Activated T-helper 2 cell treated with anti-CD3 and anti-CD28 coated beads, Interferon-gamma antibody, Interleukin-2, Interleukin-4, amounts not matched to agents 10 μg/mL and 5 μg/mL and 100 μg/mL, durations not matched to agents 14 hours and 24 hours and 36 hours (primary cell): ENCODE measurements at regions not wholly inside any gene's neighbourhood (a gene's known extent, or its start where the extent isn't known, plus 50 kb on each side); places are given as distances from the start of the nearest gene placed in this dataset.
A peak's percentile ranks its signal among the peaks of the same experiment; 100 is the strongest.

Source experiments
- DNase-seq: peaks from one replicate; pipeline ENCODE4 v3.0.0; 2021; ENCODE audit warnings: low spot score
- H3K27ac Mint-ChIP-seq: one replicate; pipeline ENCODE4 v1.8.0; 2021; ENCODE audit warnings: mixed read lengths
- H3K27me3 Mint-ChIP-seq: one replicate; pipeline ENCODE4 v1.8.0; 2021; ENCODE audit warnings: low read depth, mixed read lengths
- H3K36me3 Mint-ChIP-seq: one replicate; pipeline ENCODE4 v1.8.0; 2021; ENCODE audit warnings: low read depth, mixed read lengths
- H3K4me1 Mint-ChIP-seq: one replicate; pipeline ENCODE4 v1.8.0; 2021; ENCODE audit warnings: low read depth, mixed read lengths
- H3K4me3 Mint-ChIP-seq: one replicate; pipeline ENCODE4 v1.8.0; 2021; ENCODE audit warnings: low read depth, mild to moderate bottlenecking, moderate library complexity, mixed read lengths
- H3K9me3 Mint-ChIP-seq: one replicate; pipeline ENCODE4 v1.8.0; 2021; ENCODE audit warnings: mixed read lengths
- intact Hi-C: fragments of 100-400 bp; cut with micrococcal nuclease; formaldehyde crosslinking; loops from one replicate; pipeline ENCODE4 v1.15.1; 2023

- no peaks in the 10 kb centered on the region for H3K9me3 Mint-ChIP-seq
- intact Hi-C loops: no loop called here
- DNase-seq: no peak
- H3K36me3 Mint-ChIP-seq: no peaks in the 10 kb centered on the region
- H3K4me1 Mint-ChIP-seq: no peaks in the 10 kb centered on the region
- H3K27me3 Mint-ChIP-seq: no peaks in the 10 kb centered on the region
- no peak overlapping the region for H3K27ac Mint-ChIP-seq
- H3K4me3 Mint-ChIP-seq: no peak overlapping the region
Measured at GRCh38 chr20:20887593-20888265, 175.3 kb upstream of the RALGAPA2 start.

GRCh38 chr20:20881808-20882207 lies 169.4 kb upstream of the RALGAPA2 start:
- H3K27me3 Mint-ChIP-seq: no peaks in the 10 kb centered on the region
- H3K4me1 Mint-ChIP-seq: no peaks in the 10 kb centered on the region
- no peaks in the 10 kb centered on the region for H3K36me3 Mint-ChIP-seq
- H3K4me3 Mint-ChIP-seq: no peak overlapping the region
- DNase-seq: no peak
- intact Hi-C loops: no loop called here
- no peaks in the 10 kb centered on the region for H3K9me3 Mint-ChIP-seq
- H3K27ac Mint-ChIP-seq: no peak overlapping the region

- peaks cover 5% of the 10 kb centered on the region for H3K27me3 Mint-ChIP-seq
- H3K27ac Mint-ChIP-seq: no peak overlapping the region
- DNase-seq: no peak
- H3K36me3 Mint-ChIP-seq: no peaks in the 10 kb centered on the region
- no peaks in the 10 kb centered on the region for H3K9me3 Mint-ChIP-seq
- intact Hi-C loops: no loop called here
- H3K4me1 Mint-ChIP-seq: no peaks in the 10 kb centered on the region
- H3K4me3 Mint-ChIP-seq: no peak overlapping the region
Measured at GRCh38 chr20:20877079-20877478, 164.6 kb upstream of the RALGAPA2 start.

GRCh38 chr20:20875716-20876115 lies 163.3 kb upstream of the RALGAPA2 start:
- intact Hi-C loops: no loop called here
- Mint-ChIP-seq H3K4me1 (no peaks in the 10 kb centered on the region), H3K27ac (no peak overlapping the region), H3K36me3 (no peaks in the 10 kb centered on the region), H3K4me3 (no peak overlapping the region), H3K27me3 (peaks cover 8% of the 10 kb centered on the region), H3K9me3 (no peaks in the 10 kb centered on the region)
- DNase-seq: no peak

- Mint-ChIP-seq H3K4me3 (no peak overlapping the region), H3K9me3 (no peaks in the 10 kb centered on the region), H3K27ac (no peak overlapping the region), H3K4me1 (no peaks in the 10 kb centered on the region), H3K27me3 (peaks cover 8% of the 10 kb centered on the region), H3K36me3 (no peaks in the 10 kb centered on the region)
- intact Hi-C loops: no loop called here
- no peak for DNase-seq
Measured at GRCh38 chr20:20872428-20872827, 160.0 kb upstream of the RALGAPA2 start.

- intact Hi-C loops: loop anchor here (10.0 kb wide), 1 partner anchor 226 kb away; no protein-coding TSS in a partner anchor
- H3K4me1 Mint-ChIP-seq: no peaks in the 10 kb centered on the region
- H3K9me3 Mint-ChIP-seq: no peaks in the 10 kb centered on the region
- no peaks in the 10 kb centered on the region for H3K36me3 Mint-ChIP-seq
- DNase-seq: no peak
- peaks cover 8% of the 10 kb centered on the region for H3K27me3 Mint-ChIP-seq
- H3K27ac Mint-ChIP-seq: no peak overlapping the region
- no peak overlapping the region for H3K4me3 Mint-ChIP-seq
Measured at GRCh38 chr20:20869161-20869775, 156.8 kb upstream of the RALGAPA2 start.

- Mint-ChIP-seq H3K27me3 (no peaks in the 10 kb centered on the region), H3K9me3 (no peaks in the 10 kb centered on the region), H3K27ac (no peak overlapping the region), H3K4me3 (no peak overlapping the region), H3K36me3 (no peaks in the 10 kb centered on the region), H3K4me1 (no peaks in the 10 kb centered on the region)
- DNase-seq: no peak
- intact Hi-C loops: loop anchor here (10.0 kb wide), 1 partner anchor 230 kb away; no protein-coding TSS in a partner anchor
Measured at GRCh38 chr20:20864351-20865096, 152.1 kb upstream of the RALGAPA2 start.

GRCh38 chr20:20860078-20860806 lies 147.8 kb upstream of the RALGAPA2 start:
- H3K4me1 Mint-ChIP-seq: no peaks in the 10 kb centered on the region
- H3K4me3 Mint-ChIP-seq: no peak overlapping the region
- intact Hi-C loops: loop anchor here (1.0 to 10.0 kb wide), 2 partner anchors 235 to 645 kb away; no protein-coding TSS in a partner anchor
- H3K27me3 Mint-ChIP-seq: peaks cover 7% of the 10 kb centered on the region
- no peak overlapping the region for H3K27ac Mint-ChIP-seq
- no peaks in the 10 kb centered on the region for H3K9me3 Mint-ChIP-seq
- no peaks in the 10 kb centered on the region for H3K36me3 Mint-ChIP-seq
- DNase-seq: peak; percentile 61

- Mint-ChIP-seq H3K4me3 (no peak overlapping the region), H3K9me3 (no peaks in the 10 kb centered on the region), H3K4me1 (no peaks in the 10 kb centered on the region), H3K36me3 (no peaks in the 10 kb centered on the region), H3K27ac (no peak overlapping the region), H3K27me3 (peaks cover 7% of the 10 kb centered on the region)
- no peak for DNase-seq
- intact Hi-C loops: no loop called here
Measured at GRCh38 chr20:20859510-20859909, 147.1 kb upstream of the RALGAPA2 start.

- no peaks in the 10 kb centered on the region for H3K4me1 Mint-ChIP-seq
Measured at GRCh38 chr20:20856956-20857355, 144.5 kb upstream of the RALGAPA2 start.

GRCh38 chr20:20856306-20856705 lies 143.9 kb upstream of the RALGAPA2 start:
- no peaks in the 10 kb centered on the region for H3K4me1 Mint-ChIP-seq
- peaks cover 12% of the 10 kb centered on the region for H3K27me3 Mint-ChIP-seq
- intact Hi-C loops: no loop called here

More at GRCh38 chr20:20856956-20857355, 144.5 kb upstream of the RALGAPA2 start:
- H3K27ac Mint-ChIP-seq: no peak overlapping the region
- peaks cover 12% of the 10 kb centered on the region for H3K27me3 Mint-ChIP-seq
- intact Hi-C loops: no loop called here
- H3K9me3 Mint-ChIP-seq: no peaks in the 10 kb centered on the region
- H3K4me3 Mint-ChIP-seq: no peak overlapping the region
- no peak for DNase-seq
- H3K36me3 Mint-ChIP-seq: no peaks in the 10 kb centered on the region

GRCh38 chr20:20851385-20851784 lies 138.9 kb upstream of the RALGAPA2 start:
- no peaks in the 10 kb centered on the region for H3K36me3 Mint-ChIP-seq
- no peaks in the 10 kb centered on the region for H3K4me1 Mint-ChIP-seq
- H3K27ac Mint-ChIP-seq: no peak overlapping the region
- no peak for DNase-seq
- H3K27me3 Mint-ChIP-seq: peaks cover 6% of the 10 kb centered on the region
- H3K4me3 Mint-ChIP-seq: no peak overlapping the region
- no peaks in the 10 kb centered on the region for H3K9me3 Mint-ChIP-seq
- intact Hi-C loops: no loop called here

More at GRCh38 chr20:20856306-20856705, 143.9 kb upstream of the RALGAPA2 start:
- H3K27ac Mint-ChIP-seq: no peak overlapping the region
- no peak overlapping the region for H3K4me3 Mint-ChIP-seq
- DNase-seq: no peak
- H3K9me3 Mint-ChIP-seq: no peaks in the 10 kb centered on the region
- H3K36me3 Mint-ChIP-seq: no peaks in the 10 kb centered on the region
